GM12864 (cell line): ENCODE measurements at regions not wholly inside any gene's neighbourhood (a gene's known extent, or its start where the extent isn't known, plus 50 kb on each side); places are given as distances from the start of the nearest gene placed in this dataset.

Experiments
- DNase-seq: peaks from one replicate; pipeline ENCODE4 v3.0.0-alpha.2; 2011; ENCODE audit warnings: low read depth
- H3K4me3 ChIP-seq: 2 replicates; pipeline ENCODE4 v1.5.1; 2011; ENCODE audit warnings: mild to moderate bottlenecking, low read depth, low read length, control low read depth
- TF ChIP-seq, protein P1 (sequence below): IDR thresholded peaks from 2 replicates; pipeline ENCODE4 v1.5.1; 2011; ENCODE audit warnings: low read depth, mild to moderate bottlenecking, moderate library complexity, low read length, control low read depth, inconsistent platforms; ENCODE audit errors: missing control alignments

DNA sequence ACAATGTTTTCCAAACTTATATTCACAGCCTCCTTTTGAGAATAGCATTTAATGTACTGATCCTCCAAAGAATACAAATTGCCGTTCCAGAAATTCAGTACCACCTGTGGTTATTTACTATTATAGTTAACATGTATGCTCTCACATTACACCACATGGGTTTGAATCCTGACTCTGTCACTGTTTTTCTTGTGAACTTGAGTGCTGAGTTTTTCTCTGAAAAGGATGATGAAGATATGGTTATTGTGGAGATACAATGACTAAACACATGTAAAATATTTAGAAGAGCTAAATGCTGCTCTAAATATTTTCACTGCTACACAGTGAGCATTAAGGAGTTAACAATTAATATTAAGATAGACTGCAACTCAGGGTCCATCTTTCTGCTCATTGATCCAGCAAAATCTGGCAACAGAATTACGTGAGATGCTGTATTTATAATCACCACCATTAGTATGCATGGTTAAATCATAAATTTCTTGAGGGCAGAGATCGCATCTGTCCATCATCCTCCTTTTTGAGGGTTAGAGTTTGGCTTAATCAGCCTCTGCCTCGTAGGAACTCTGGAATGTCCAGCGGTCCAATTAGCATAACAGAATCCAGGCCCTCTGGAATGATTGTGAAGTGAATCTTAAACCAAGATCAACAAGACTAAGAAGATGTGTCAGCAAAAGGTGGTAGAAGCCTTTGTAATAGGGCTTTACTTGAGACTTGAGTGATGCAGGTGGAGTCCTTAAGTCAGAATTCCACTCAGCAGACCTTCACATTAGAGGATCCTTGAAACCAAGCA, 152.8 kb downstream of the MACC1 start:
- TF ChIP-seq, protein P1, sequence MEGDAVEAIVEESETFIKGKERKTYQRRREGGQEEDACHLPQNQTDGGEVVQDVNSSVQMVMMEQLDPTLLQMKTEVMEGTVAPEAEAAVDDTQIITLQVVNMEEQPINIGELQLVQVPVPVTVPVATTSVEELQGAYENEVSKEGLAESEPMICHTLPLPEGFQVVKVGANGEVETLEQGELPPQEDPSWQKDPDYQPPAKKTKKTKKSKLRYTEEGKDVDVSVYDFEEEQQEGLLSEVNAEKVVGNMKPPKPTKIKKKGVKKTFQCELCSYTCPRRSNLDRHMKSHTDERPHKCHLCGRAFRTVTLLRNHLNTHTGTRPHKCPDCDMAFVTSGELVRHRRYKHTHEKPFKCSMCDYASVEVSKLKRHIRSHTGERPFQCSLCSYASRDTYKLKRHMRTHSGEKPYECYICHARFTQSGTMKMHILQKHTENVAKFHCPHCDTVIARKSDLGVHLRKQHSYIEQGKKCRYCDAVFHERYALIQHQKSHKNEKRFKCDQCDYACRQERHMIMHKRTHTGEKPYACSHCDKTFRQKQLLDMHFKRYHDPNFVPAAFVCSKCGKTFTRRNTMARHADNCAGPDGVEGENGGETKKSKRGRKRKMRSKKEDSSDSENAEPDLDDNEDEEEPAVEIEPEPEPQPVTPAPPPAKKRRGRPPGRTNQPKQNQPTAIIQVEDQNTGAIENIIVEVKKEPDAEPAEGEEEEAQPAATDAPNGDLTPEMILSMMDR = no peak
- H3K4me3 ChIP-seq = no peak overlapping the region
- no peak for DNase-seq

DNA sequence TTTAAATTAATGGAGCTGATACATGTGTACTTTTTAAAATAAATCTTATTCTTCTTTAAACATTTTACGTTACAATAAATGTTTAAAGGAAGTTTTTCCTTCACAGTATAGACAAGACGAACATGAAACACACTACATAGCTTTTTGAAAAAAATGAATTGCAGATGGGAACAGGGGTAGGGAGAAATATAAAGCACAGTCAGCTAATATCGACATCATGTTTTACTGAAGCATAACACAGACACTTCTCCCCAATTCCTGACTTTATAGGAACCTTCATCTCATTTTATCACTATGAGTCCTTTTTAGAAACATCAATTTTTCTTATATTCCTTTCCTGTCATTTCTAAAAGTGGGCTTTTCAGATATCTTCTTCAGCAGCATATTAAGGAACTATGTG, 153.5 kb downstream of the MACC1 start:
- no peak for DNase-seq
- no peak overlapping the region for H3K4me3 ChIP-seq
- TF ChIP-seq, protein P1 = no peak

DNA sequence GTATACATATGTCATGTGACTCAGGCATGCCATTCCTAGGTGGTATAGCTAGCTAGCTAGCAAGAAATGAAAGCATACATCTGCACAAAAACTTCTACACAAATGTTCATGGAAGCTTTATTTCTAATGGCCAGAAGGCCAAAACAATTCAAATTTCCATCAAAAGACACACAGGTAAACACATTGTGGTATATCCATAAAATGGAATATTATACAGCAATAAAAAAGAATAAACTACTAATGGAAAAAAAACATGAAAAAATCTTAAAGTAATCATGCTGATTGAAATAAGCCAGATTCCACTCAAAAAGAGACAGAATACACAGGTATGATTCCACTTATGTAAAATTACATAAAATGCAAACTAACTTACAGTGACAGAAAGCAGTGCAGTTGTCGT, 154.3 kb downstream of the MACC1 start:
- TF ChIP-seq, protein P1 = no peak
- DNase-seq = no peak
- no peak overlapping the region for H3K4me3 ChIP-seq

DNA sequence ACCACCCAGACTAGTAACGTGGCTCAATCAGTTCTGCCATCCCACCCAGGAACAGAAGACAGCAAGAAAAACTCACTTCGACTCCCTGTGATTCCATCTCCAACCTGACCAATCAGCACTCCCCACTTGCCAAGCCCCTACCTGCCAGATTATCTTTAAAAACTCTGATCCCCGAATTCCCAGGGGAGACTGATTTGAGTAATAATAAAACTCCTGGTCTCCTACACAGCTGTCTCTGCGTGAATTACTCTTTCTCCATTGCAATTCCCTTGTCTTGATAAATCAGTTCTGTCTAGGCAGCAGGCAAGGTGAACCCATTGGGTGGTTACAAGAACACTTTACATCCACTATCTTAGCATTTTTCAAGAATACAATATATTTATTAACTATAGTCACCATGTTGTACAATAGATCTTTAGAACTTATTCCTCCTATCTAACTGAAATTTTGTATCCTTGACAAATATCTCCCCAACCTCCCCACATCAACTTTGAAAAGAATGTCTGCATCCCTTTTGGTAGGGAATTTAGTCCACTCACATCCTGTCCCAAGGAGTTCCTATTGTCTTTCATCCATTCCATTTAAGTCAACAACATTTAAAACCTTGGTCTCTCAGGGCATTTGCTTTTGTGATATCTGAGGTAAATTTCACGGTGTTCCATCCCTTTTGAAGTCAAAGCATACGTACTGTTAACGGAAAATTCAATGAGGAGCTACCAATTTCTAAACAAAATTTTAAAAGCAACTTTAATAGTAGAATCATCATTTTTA, 163.7 kb downstream of the MACC1 start:
- TF ChIP-seq, protein P1 = no peak
- H3K4me3 ChIP-seq = no peak overlapping the region
- DNase-seq = no peak

DNA sequence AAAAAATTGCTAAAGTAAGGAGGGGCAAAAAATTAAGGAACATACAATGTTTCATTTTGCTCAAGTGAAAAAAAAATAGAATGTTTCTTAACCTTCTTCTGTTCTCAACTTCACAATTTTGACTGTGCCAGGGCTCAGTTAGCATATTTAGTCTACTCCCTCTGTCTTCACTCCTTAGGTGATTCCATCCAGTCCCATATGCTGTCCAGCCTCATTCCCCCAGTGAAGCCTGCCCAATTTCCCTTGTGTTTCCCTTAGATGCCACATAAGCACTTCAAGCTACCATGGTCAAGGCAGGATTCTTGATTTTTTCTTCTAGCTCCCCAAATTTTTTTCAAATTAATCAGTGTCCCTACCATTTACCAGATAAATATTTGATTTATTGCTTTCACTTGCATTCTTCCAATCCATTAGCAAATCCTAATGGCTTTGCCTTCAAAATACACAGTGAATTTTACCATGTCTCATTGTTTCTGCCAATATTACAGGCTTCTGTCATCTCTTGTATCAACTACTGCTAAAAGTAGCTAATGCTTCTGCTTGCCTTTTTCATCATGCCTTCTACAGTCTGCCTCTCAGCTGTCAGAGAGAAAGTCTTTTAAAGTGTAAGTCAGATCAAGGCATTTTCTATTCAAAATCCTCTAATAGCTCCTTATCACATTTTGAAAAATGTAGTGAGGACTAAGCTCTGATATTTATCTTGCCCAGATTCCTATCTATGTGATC, 166.8 kb downstream of the MACC1 start:
- TF ChIP-seq, protein P1 = no peak
- no peak for DNase-seq
- H3K4me3 ChIP-seq = no peak overlapping the region

DNA sequence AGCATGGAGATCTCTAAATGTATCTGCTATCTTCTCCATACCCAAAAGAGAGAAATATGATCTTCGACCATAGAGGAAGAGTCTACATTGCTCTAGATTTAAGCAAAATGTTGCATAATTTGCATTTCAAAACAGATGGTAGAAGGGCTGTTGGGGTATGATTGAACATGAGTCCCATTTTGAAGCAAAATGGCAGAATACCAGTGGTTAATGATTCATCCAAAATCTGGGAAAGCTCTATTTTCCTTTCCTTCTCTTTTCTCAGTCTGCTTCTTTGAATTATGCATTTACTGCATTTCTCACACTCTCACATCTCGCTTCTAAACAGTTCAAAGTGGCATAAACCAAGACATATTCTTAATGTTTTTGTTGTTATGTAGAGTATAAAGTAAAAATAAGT, 178.5 kb downstream of the MACC1 start:
- TF ChIP-seq, protein P1 = no peak
- no peak overlapping the region for H3K4me3 ChIP-seq
- no peak for DNase-seq
